ENCODE measurements at regions not wholly inside any gene's neighbourhood (a gene's known extent, or its start where the extent isn't known, plus 50 kb on each side); places are given as distances from the start of the nearest gene placed in this dataset.

DNA sequence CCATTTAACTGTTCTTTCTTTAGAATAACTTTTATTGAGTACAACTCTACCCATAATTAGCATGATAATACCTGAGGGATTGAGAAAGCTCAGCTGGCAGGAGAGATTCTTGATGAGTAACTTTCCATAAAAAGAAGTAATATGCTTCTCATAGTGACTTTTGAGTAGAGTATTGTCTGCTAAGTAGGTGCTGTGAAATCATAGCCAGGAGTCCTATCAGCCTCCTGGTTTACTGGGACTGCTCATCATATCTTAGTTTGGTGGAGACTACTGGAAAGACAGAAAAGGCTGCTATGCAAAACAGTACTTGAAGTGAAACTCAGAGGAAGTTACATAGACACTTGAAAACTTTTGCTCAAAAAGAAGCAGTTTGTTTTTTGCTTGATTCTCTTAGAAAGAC lies 113.3 kb upstream of the ATP2B1 start:
- no peak for TF ChIP-seq POLR2AphosphoS5 (IDR thresholded peaks at IDR 0.05; ENCODE audit: borderline replicate concordance, low read depth, low read length)
- no peak for TF ChIP-seq EZH2 (IDR thresholded peaks at IDR 0.05)
- DNase-seq (ENCODE audit: low read depth, low spot score) = no peak

DNA sequence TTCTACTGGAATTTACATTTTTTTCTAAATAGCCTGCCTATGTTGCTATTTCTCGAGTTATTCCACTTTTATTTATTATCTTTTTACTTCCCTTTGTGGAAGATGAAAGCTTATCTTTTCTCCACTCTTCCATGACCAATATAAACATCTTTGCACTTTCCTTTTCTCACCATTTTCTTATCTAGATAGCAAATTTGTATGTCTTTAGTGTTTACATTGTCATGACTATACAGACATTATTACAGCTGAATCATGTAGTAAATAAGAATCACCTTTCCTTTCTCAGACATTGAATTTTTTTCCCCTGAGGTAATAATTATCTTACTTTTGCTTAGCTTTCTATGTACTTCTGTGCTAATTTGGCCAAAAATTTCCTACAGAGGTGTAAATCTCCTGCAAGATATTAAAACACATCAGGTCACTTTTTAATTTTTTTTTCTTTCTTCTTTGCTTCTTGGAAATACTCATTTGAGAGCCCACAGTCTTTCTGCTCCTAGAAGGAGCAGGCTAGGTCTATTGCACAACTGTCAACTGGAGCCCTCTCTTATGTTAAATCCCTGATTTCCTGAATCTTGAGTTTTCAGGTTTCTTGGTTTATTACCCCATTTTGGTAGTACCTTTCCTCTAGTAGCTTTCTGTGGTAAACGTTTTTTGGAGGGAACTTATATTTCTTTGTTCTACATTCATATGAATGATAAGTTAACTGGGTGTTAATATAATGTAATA lies 109.0 kb upstream of the ATP2B1 start:
- H3K9ac ChIP-seq (ENCODE audit: insufficient read length) = no peak overlapping the region
- TF ChIP-seq EZH2 (IDR thresholded peaks at IDR 0.05) = no peak
- TF ChIP-seq POLR2AphosphoS5 (IDR thresholded peaks at IDR 0.05; ENCODE audit: borderline replicate concordance, low read depth, low read length) = no peak
- TF ChIP-seq FOXP2 (optimal IDR thresholded peaks at IDR 0.05; ENCODE audit: control extremely low read depth, extremely low read length, insufficient read depth) = no peak
- no peak overlapping the region for H3K4me3 ChIP-seq
- H3K36me3 ChIP-seq (ENCODE audit: insufficient read depth, low read length) = no peaks in the 10 kb centered on the region
- DNase-seq (ENCODE audit: low read depth, low spot score) = no peak
- no peak overlapping the region for H3K27ac ChIP-seq
- H3K9me3 ChIP-seq (ENCODE audit: low read depth, low read length) = no peaks in the 10 kb centered on the region

More for the DNA sequence above, 113.3 kb upstream of the ATP2B1 start:
- Histone ChIP-seq H3K9me3 (ENCODE audit: low read depth, low read length) (no peaks in the 10 kb centered on the region), H3K27ac (no peak overlapping the region), H3K9ac (ENCODE audit: insufficient read length) (no peak overlapping the region), H3K4me3 (no peak overlapping the region), H3K36me3 (ENCODE audit: insufficient read depth, low read length) (no peaks in the 10 kb centered on the region)

DNA sequence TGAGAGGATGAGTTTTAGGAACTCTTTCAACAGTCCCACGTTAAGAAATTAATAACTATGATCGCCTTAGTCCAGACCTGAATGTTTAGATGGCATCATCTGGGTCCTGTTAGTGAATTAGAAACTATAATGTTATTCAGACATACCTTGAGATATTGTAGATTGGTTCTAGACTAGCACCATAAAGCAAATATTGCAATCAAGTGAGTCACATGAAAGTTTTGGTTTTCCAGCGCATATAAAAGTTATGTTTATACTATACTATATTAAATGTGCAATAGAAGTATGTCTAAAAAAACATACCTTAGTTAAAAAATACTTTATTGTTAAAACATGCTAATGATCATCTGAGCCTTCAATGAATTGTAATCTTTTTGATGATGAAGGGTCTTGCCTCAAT lies 106.6 kb upstream of the ATP2B1 start:
- H3K4me3 ChIP-seq = no peak overlapping the region
- H3K9me3 ChIP-seq (ENCODE audit: low read depth, low read length) = no peaks in the 10 kb centered on the region
- DNase-seq (ENCODE audit: low read depth, low spot score) = no peak
- H3K9ac ChIP-seq (ENCODE audit: insufficient read length) = no peak overlapping the region
- no peak for TF ChIP-seq POLR2AphosphoS5 (IDR thresholded peaks at IDR 0.05; ENCODE audit: borderline replicate concordance, low read depth, low read length)
- no peak for TF ChIP-seq FOXP2 (optimal IDR thresholded peaks at IDR 0.05; ENCODE audit: control extremely low read depth, extremely low read length, insufficient read depth)
- TF ChIP-seq EZH2 (IDR thresholded peaks at IDR 0.05) = no peak
- no peak overlapping the region for H3K27ac ChIP-seq
- H3K36me3 ChIP-seq (ENCODE audit: insufficient read depth, low read length) = no peaks in the 10 kb centered on the region

DNA sequence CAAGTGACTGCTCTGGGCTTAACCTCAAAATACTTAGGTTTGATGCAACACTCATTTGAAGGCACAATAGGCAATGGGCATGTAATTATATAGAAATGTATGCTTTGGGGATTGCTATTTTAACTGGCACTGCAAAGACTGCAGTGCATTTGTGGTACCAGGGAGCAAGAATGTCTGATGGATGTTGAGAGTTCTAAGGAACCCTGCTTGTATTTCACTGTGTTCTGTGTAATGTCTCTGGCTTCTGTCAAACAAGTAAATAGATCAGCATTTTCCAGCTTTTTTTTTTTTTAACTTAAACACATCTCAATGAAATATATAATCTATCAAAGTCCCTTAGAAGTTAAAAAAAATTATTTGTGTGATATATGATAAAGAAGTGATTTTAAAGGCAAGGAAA lies 94.8 kb upstream of the ATP2B1 start:
- no peak for DNase-seq (ENCODE audit: low read depth, low spot score)
- Histone ChIP-seq H3K9ac (ENCODE audit: insufficient read length) (no peak overlapping the region), H3K9me3 (ENCODE audit: low read depth, low read length) (no peaks in the 10 kb centered on the region), H3K36me3 (ENCODE audit: insufficient read depth, low read length) (no peaks in the 10 kb centered on the region), H3K4me3 (no peak overlapping the region), H3K27ac (no peak overlapping the region)
- no peak for TF ChIP-seq FOXP2 (optimal IDR thresholded peaks at IDR 0.05; ENCODE audit: control extremely low read depth, extremely low read length, insufficient read depth)
- TF ChIP-seq EZH2 (IDR thresholded peaks at IDR 0.05) = no peak
- no peak for TF ChIP-seq POLR2AphosphoS5 (IDR thresholded peaks at IDR 0.05; ENCODE audit: borderline replicate concordance, low read depth, low read length)

DNA sequence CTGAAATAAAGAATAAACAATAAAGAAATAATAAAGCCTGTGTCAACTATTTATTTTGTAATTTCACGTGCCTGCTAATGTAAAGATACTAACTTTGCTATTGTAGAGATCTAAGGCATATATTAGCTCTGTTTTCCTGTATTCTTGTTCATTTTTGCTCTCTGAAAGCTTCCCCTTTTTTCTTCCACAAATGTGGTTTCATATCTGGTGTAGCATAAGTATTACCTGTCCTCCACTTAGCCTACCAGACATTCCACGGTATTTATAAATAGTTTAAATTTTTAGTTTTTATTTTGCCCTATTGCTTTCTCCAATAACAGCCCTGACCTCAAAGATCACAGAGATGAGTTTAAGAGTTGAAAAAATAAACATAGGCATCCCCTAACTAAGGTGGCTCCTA lies 92.6 kb upstream of the ATP2B1 start:
- no peak for DNase-seq (ENCODE audit: low read depth, low spot score)
- Histone ChIP-seq H3K36me3 (ENCODE audit: insufficient read depth, low read length) (no peaks in the 10 kb centered on the region), H3K9me3 (ENCODE audit: low read depth, low read length) (no peaks in the 10 kb centered on the region), H3K9ac (ENCODE audit: insufficient read length) (no peak overlapping the region), H3K27ac (no peak overlapping the region), H3K4me3 (no peak overlapping the region)
- TF ChIP-seq FOXP2 (optimal IDR thresholded peaks at IDR 0.05; ENCODE audit: control extremely low read depth, extremely low read length, insufficient read depth) (no peak), EZH2 (IDR thresholded peaks at IDR 0.05) (no peak), POLR2AphosphoS5 (IDR thresholded peaks at IDR 0.05; ENCODE audit: borderline replicate concordance, low read depth, low read length) (no peak)

DNA sequence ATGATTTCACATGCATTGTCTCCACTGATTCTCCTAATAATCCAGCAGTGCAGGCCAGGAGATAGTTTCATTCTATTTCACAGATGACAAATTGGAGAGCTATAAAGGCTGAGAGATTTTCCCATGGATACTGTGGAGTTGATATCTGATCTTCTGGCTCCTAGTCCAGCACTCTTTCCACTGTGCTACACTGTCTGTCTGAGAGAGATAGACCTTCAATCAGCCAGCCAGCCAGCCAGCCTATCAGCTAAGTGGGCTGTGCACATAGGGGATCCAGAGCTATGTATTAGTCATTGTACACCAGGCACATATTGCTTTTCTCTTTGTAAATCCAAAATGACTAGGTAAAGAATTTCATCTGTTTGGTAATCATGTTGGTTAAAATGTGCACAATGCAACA lies 91.8 kb upstream of the ATP2B1 start:
- no peak overlapping the region for H3K9ac ChIP-seq (ENCODE audit: insufficient read length)
- DNase-seq (ENCODE audit: low read depth, low spot score) = no peak
- no peak overlapping the region for H3K27ac ChIP-seq
- no peaks in the 10 kb centered on the region for H3K36me3 ChIP-seq (ENCODE audit: insufficient read depth, low read length)
- H3K9me3 ChIP-seq (ENCODE audit: low read depth, low read length) = no peaks in the 10 kb centered on the region
- no peak overlapping the region for H3K4me3 ChIP-seq
- no peak for TF ChIP-seq POLR2AphosphoS5 (IDR thresholded peaks at IDR 0.05; ENCODE audit: borderline replicate concordance, low read depth, low read length)
- TF ChIP-seq EZH2 (IDR thresholded peaks at IDR 0.05) = no peak
- no peak for TF ChIP-seq FOXP2 (optimal IDR thresholded peaks at IDR 0.05; ENCODE audit: control extremely low read depth, extremely low read length, insufficient read depth)

DNA sequence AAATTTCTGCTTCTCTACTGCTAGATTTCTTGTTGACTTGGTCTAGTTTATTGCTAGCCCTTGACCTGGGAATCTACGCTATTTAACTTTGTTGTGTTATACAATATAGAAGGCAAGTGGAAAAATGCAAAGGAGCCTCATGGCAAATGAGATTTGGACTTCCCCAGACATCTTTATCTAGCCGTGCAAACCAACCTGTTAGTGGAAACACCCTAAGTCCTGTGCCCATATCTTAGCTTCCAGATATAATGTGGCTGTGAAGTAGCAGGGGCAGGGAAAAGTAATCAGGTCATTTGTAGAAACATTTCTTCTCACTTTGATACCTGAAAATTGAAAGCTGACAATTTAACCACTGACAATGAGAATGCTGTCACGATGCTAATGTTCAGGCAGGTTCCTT lies 90.7 kb upstream of the ATP2B1 start:
- TF ChIP-seq POLR2AphosphoS5 (IDR thresholded peaks at IDR 0.05; ENCODE audit: borderline replicate concordance, low read depth, low read length) (no peak), FOXP2 (optimal IDR thresholded peaks at IDR 0.05; ENCODE audit: control extremely low read depth, extremely low read length, insufficient read depth) (no peak), EZH2 (IDR thresholded peaks at IDR 0.05) (no peak)
- Histone ChIP-seq H3K4me3 (no peak overlapping the region), H3K27ac (no peak overlapping the region), H3K9me3 (ENCODE audit: low read depth, low read length) (no peaks in the 10 kb centered on the region), H3K9ac (ENCODE audit: insufficient read length) (no peak overlapping the region), H3K36me3 (ENCODE audit: insufficient read depth, low read length) (no peaks in the 10 kb centered on the region)
- no peak for DNase-seq (ENCODE audit: low read depth, low spot score)

DNA sequence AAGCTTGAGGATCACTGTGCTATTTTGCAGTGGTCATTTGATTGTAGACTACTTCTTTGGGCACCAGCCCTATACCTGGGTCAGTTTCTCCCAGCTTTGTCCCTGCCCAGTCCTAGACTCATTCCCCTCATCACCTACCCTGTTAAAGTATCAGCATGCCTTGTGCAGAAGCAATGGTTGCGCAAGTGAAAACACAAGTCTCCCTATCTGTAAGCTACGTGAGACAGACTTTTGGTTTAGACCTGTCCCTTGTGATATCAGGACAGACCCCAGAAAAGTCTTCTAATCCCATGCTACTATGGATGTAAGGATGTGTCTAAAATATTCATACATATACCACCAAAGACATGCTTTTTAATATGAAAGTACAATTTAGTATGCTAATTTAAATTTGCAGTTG lies 88.8 kb upstream of the ATP2B1 start:
- DNase-seq (ENCODE audit: low read depth, low spot score) = no peak
- Histone ChIP-seq H3K9ac (ENCODE audit: insufficient read length) (no peak overlapping the region), H3K36me3 (ENCODE audit: insufficient read depth, low read length) (no peaks in the 10 kb centered on the region), H3K9me3 (ENCODE audit: low read depth, low read length) (no peaks in the 10 kb centered on the region), H3K27ac (no peak overlapping the region), H3K4me3 (no peak overlapping the region)
- TF ChIP-seq POLR2AphosphoS5 (IDR thresholded peaks at IDR 0.05; ENCODE audit: borderline replicate concordance, low read depth, low read length) (no peak), FOXP2 (optimal IDR thresholded peaks at IDR 0.05; ENCODE audit: control extremely low read depth, extremely low read length, insufficient read depth) (no peak), EZH2 (IDR thresholded peaks at IDR 0.05) (no peak)

DNA sequence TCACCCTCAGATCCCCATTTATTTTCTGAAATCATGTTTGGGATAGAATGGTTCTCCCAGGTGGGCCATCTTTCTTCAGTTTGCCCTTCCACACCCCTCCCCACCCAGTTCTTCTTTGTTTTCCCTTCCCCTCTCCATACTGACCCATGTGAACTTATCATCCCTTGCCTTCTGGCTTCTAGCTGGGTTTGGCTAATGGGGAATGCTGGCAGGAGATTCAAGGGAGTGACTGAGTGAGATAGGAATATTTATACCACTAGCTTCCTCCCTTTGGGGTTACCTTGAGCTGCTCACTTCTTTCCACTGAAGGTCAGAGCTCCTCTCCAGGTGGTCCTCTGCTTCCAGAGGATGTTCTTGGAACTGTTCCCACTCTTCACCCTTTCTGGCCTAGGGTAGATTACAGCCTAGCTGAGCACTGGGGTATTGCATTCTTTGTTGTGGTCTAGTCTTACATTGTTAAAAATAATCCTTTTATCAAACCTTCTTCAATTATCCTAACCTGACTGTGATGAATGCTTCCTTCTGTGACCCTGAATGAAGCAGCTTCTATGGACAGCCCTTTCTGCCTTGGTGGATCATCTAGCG lies 88.3 kb upstream of the ATP2B1 start:
- Histone ChIP-seq H3K4me3 (no peak overlapping the region), H3K9ac (ENCODE audit: insufficient read length) (no peak overlapping the region), H3K27ac (no peak overlapping the region), H3K36me3 (ENCODE audit: insufficient read depth, low read length) (no peaks in the 10 kb centered on the region), H3K9me3 (ENCODE audit: low read depth, low read length) (no peaks in the 10 kb centered on the region)
- no peak for TF ChIP-seq FOXP2 (optimal IDR thresholded peaks at IDR 0.05; ENCODE audit: control extremely low read depth, extremely low read length, insufficient read depth)
- no peak for TF ChIP-seq POLR2AphosphoS5 (IDR thresholded peaks at IDR 0.05; ENCODE audit: borderline replicate concordance, low read depth, low read length)
- no peak for TF ChIP-seq EZH2 (IDR thresholded peaks at IDR 0.05)
- no peak for DNase-seq (ENCODE audit: low read depth, low spot score)
